ENCODE measurements at regions not wholly inside any gene's neighbourhood (a gene's known extent, or its start where the extent isn't known, plus 50 kb on each side); places are given as distances from the start of the nearest gene placed in this dataset.

GRCh38 chr2:236667526-236667925 lies 97.9 kb downstream of the ACKR3 start:
- TF ChIP-seq ZNF274 (IDR thresholded peaks at IDR 0.05; ENCODE audit: low read depth, low read length) (no peak), YY1 (IDR thresholded peaks at IDR 0.05; ENCODE audit: insufficient read depth, insufficient read length) (no peak), SUZ12 (IDR thresholded peaks at IDR 0.05; ENCODE audit: extremely low read depth, insufficient read depth, insufficient read length) (no peak)

Measured in NT2/D1 (cell line).